ENCODE measurements at regions not wholly inside any gene's neighbourhood (a gene's known extent, or its start where the extent isn't known, plus 50 kb on each side); places are given as distances from the start of the nearest gene placed in this dataset.

GRCh38 chr7:111654343-111654742 lies 92.1 kb upstream of the IMMP2L start:
- Histone ChIP-seq H3K4me3 (no peak overlapping the region), H3K79me2 (ENCODE audit: control insufficient read depth, insufficient read depth, low read length) (no peaks in the 10 kb centered on the region), H3K9me3 (replicated peaks; ENCODE audit: control insufficient read depth, insufficient read depth, low read depth, low read length) (no peaks in the 10 kb centered on the region), H3K4me1 (replicated peaks in 1 of 2; ENCODE audit: control insufficient read depth in 2 of 2, insufficient read depth in 2 of 2, low read length in 2 of 2) (no peaks in the 10 kb centered on the region), H4K20me1 (replicated peaks; ENCODE audit: control insufficient read depth, insufficient read depth, low read length) (no peaks in the 10 kb centered on the region), H2AFZ (ENCODE audit: low read depth, low read length) (no peak overlapping the region), H3K4me2 (ENCODE audit: insufficient read depth, low read length) (no peak overlapping the region), H3K36me3 (ENCODE audit: control insufficient read depth, insufficient read depth, low read length) (no peaks in the 10 kb centered on the region), H3K27me3 (ENCODE audit: control insufficient read depth in 2 of 2, insufficient read depth in 2 of 2, low read length in 2 of 2) (no peaks in the 10 kb centered on the region), H3K9me1 (ENCODE audit: control insufficient read depth, insufficient read depth, low read length) (no peaks in the 10 kb centered on the region), H3K27ac (ENCODE audit: extremely low read depth, low read depth, low read length) (no peak overlapping the region), H3K9ac (ENCODE audit: insufficient read depth in 1 of 2, low read depth in 2 of 2, low read length in 2 of 2) (no peak overlapping the region)
- TF ChIP-seq ZBTB34 (CRISPR knock-in tag; IDR thresholded peaks at IDR 0.05): no peak
- TF ChIP-seq KDM5B (IDR thresholded peaks at IDR 0.05; ENCODE audit: insufficient replicate concordance, low read depth, low read length): no peak
- no peak for TF ChIP-seq ZBTB33 (CRISPR knock-in tag; IDR thresholded peaks at IDR 0.05)
- no peak for TF ChIP-seq ZNF121 (CRISPR knock-in tag; conservative IDR thresholded peaks at IDR 0.05)
- no peak for TF ChIP-seq DIDO1 (tag; IDR thresholded peaks at IDR 0.05; ENCODE audit: low read depth)
- no peak for TF ChIP-seq THAP12 (CRISPR knock-in tag; IDR thresholded peaks at IDR 0.05)
- TF ChIP-seq RBM14 (IDR thresholded peaks at IDR 0.05; ENCODE audit: borderline replicate concordance, insufficient read depth, low read depth, low read length): no peak
- no peak for TF ChIP-seq FOSL1 (tag; conservative IDR thresholded peaks at IDR 0.05)
- intact Hi-C loops (cut with micrococcal nuclease) (no loop called here), in situ Hi-C loops (cut with MboI) (no loop called here)
- ATAC-seq (no peak), FAIRE-seq (no peak), DNase-seq (ENCODE audit: extremely low read depth in 1 of 4, low spot score in 3 of 4) (no peak)
- POLR2A ChIA-PET: no interaction called here
- under 1% methylated on average over 6 of the region's 6 CpGs for whole genome bisulfite sequencing (ENCODE audit: insufficient coverage, low coverage, missing lambda C conversion rate)
- CTCF ChIA-PET (ENCODE audit: low intra/inter-chr PET ratio): no interaction called here
- BruUV-seq (replicated peaks): no TSS peak
